ENCODE measurements at regions not wholly inside any gene's neighbourhood (a gene's known extent, or its start where the extent isn't known, plus 50 kb on each side); places are given as distances from the start of the nearest gene placed in this dataset.
A peak's percentile ranks its signal among the peaks of the same experiment; 100 is the strongest.

GRCh38 chr6:113616701-113617274 lies 240.4 kb upstream of the MARCKS start:
- POLR2A ChIA-PET = no interaction called here
- DNase-seq (no peak), ATAC-seq (no peak)
- no peaks in the 10 kb centered on the region for H3K9me3 Mint-ChIP-seq (ENCODE audit: low read depth)
- H3K4me1 Mint-ChIP-seq = no peaks in the 10 kb centered on the region
- H3K36me3 Mint-ChIP-seq (ENCODE audit: low read depth) = no peaks in the 10 kb centered on the region
- H3K27ac Mint-ChIP-seq = no peak overlapping the region
- peaks cover 12% of the 10 kb centered on the region for H3K27me3 Mint-ChIP-seq
- CTCF ChIA-PET = no interaction called here
- intact Hi-C loops (cut with DNase I, micrococcal nuclease) = no loop called here
- H3K4me3 Mint-ChIP-seq = no peak overlapping the region

- intact Hi-C loops (cut with DNase I, micrococcal nuclease) = no loop called here
- H3K36me3 Mint-ChIP-seq (ENCODE audit: low read depth) = no peaks in the 10 kb centered on the region
- ChIA-PET CTCF (interaction anchor here (1.0 to 1.3 kb wide), 2 partner anchors 14 to 37 kb away, joined by 3 read pairs; no protein-coding TSS in a partner anchor), POLR2A (no interaction called here)
- no peak overlapping the region for H3K4me3 Mint-ChIP-seq
- no peaks in the 10 kb centered on the region for H3K9me3 Mint-ChIP-seq (ENCODE audit: low read depth)
- peaks cover 5% of the 10 kb centered on the region for H3K27me3 Mint-ChIP-seq
- no peak overlapping the region for H3K27ac Mint-ChIP-seq
- H3K4me1 Mint-ChIP-seq = no peaks in the 10 kb centered on the region
- no peak for ATAC-seq
- no peak for DNase-seq
Measured at GRCh38 chr6:113619077-113619476, 238.1 kb upstream of the MARCKS start.

- CTCF ChIA-PET = interaction anchor here (0.7 kb wide), 1 partner anchor 302 kb away, joined by 3 read pairs; no protein-coding TSS in a partner anchor
- intact Hi-C loops (cut with DNase I, micrococcal nuclease) = no loop called here
- DNase-seq (no peak), ATAC-seq (no peak)
- H3K4me3 Mint-ChIP-seq = no peak overlapping the region
- H3K4me1 Mint-ChIP-seq = no peaks in the 10 kb centered on the region
- no peak overlapping the region for H3K27ac Mint-ChIP-seq
- H3K36me3 Mint-ChIP-seq (ENCODE audit: low read depth) = no peaks in the 10 kb centered on the region
- POLR2A ChIA-PET = no interaction called here
- no peaks in the 10 kb centered on the region for H3K9me3 Mint-ChIP-seq (ENCODE audit: low read depth)
- peaks cover 5% of the 10 kb centered on the region for H3K27me3 Mint-ChIP-seq
Measured at GRCh38 chr6:113620386-113620785, 236.8 kb upstream of the MARCKS start.

- ChIA-PET CTCF (no interaction called here), POLR2A (no interaction called here)
- no peak for ATAC-seq
- intact Hi-C loops (cut with DNase I, micrococcal nuclease) = no loop called here
- Mint-ChIP-seq H3K4me3 (no peak overlapping the region), H3K36me3 (ENCODE audit: low read depth) (no peaks in the 10 kb centered on the region), H3K4me1 (peaks cover 4% of the 10 kb centered on the region), H3K9me3 (ENCODE audit: low read depth) (no peaks in the 10 kb centered on the region), H3K27ac (no peak overlapping the region), H3K27me3 (peaks cover 2% of the 10 kb centered on the region)
- DNase-seq = no peak
Measured at GRCh38 chr6:113622254-113622653, 234.9 kb upstream of the MARCKS start.

- Mint-ChIP-seq H3K36me3 (ENCODE audit: low read depth) (no peaks in the 10 kb centered on the region), H3K9me3 (ENCODE audit: low read depth) (no peaks in the 10 kb centered on the region), H3K27ac (no peak overlapping the region), H3K4me3 (no peak overlapping the region), H3K4me1 (peaks cover 11% of the 10 kb centered on the region), H3K27me3 (peaks cover 4% of the 10 kb centered on the region)
- intact Hi-C loops (cut with DNase I, micrococcal nuclease) = no loop called here
- CTCF ChIA-PET = no interaction called here
- ATAC-seq (no peak), DNase-seq (no peak)
- POLR2A ChIA-PET = no interaction called here
Measured at GRCh38 chr6:113623129-113623528, 234.0 kb upstream of the MARCKS start.

- intact Hi-C loops (cut with DNase I, micrococcal nuclease) = no loop called here
- H3K27ac Mint-ChIP-seq = no peak overlapping the region
- H3K27me3 Mint-ChIP-seq = peaks cover 6% of the 10 kb centered on the region
- ATAC-seq (no peak), DNase-seq (no peak)
- H3K4me1 Mint-ChIP-seq = peaks cover 26% of the 10 kb centered on the region
- ChIA-PET CTCF (interaction anchor here (0.6 kb wide), 1 partner anchor 261 kb away, joined by 3 read pairs; no protein-coding TSS in a partner anchor), POLR2A (interaction anchor here (0.8 kb wide), 1 partner anchor 1340 kb away, joined by 3 read pairs; no protein-coding TSS in a partner anchor)
- H3K9me3 Mint-ChIP-seq (ENCODE audit: low read depth) = no peaks in the 10 kb centered on the region
- no peak overlapping the region for H3K4me3 Mint-ChIP-seq
- no peaks in the 10 kb centered on the region for H3K36me3 Mint-ChIP-seq (ENCODE audit: low read depth)
Measured at GRCh38 chr6:113625850-113626249, 231.3 kb upstream of the MARCKS start.

- DNase-seq = no peak
- ChIA-PET POLR2A (no interaction called here), CTCF (interaction anchor here (0.6 kb wide), 1 partner anchor 1539 kb away, joined by 4 read pairs; the partner anchor contains the start of genes FAM229B and TUBE1)
- Mint-ChIP-seq H3K27me3 (peaks cover 5% of the 10 kb centered on the region), H3K4me1 (peaks cover 32% of the 10 kb centered on the region), H3K9me3 (ENCODE audit: low read depth) (no peaks in the 10 kb centered on the region), H3K27ac (no peak overlapping the region), H3K36me3 (ENCODE audit: low read depth) (no peaks in the 10 kb centered on the region), H3K4me3 (no peak overlapping the region)
- ATAC-seq = no peak
- intact Hi-C loops (cut with DNase I, micrococcal nuclease) = no loop called here
Measured at GRCh38 chr6:113626475-113626874, 230.7 kb upstream of the MARCKS start.

- intact Hi-C loops (cut with DNase I, micrococcal nuclease) = no loop called here
- CTCF ChIA-PET = no interaction called here
- no peak for DNase-seq
- Mint-ChIP-seq H3K36me3 (ENCODE audit: low read depth) (no peaks in the 10 kb centered on the region), H3K27me3 (peaks cover 5% of the 10 kb centered on the region), H3K9me3 (ENCODE audit: low read depth) (no peaks in the 10 kb centered on the region), H3K4me1 (peaks cover 41% of the 10 kb centered on the region), H3K27ac (no peak overlapping the region), H3K4me3 (no peak overlapping the region)
- ATAC-seq = no peak
- POLR2A ChIA-PET = no interaction called here
Measured at GRCh38 chr6:113627480-113627879, 229.7 kb upstream of the MARCKS start.

- peaks cover 45% of the 10 kb centered on the region for H3K4me1 Mint-ChIP-seq
- DNase-seq (no peak), ATAC-seq (no peak)
- no peak overlapping the region for H3K27ac Mint-ChIP-seq
- peaks cover 8% of the 10 kb centered on the region for H3K27me3 Mint-ChIP-seq
- no peaks in the 10 kb centered on the region for H3K36me3 Mint-ChIP-seq (ENCODE audit: low read depth)
- ChIA-PET POLR2A (no interaction called here), CTCF (no interaction called here)
- intact Hi-C loops (cut with DNase I, micrococcal nuclease) = no loop called here
- no peaks in the 10 kb centered on the region for H3K9me3 Mint-ChIP-seq (ENCODE audit: low read depth)
- no peak overlapping the region for H3K4me3 Mint-ChIP-seq
Measured at GRCh38 chr6:113629256-113629655, 227.9 kb upstream of the MARCKS start.

GRCh38 chr6:113629975-113630737 lies 227.0 kb upstream of the MARCKS start:
- ChIA-PET POLR2A (no interaction called here), CTCF (no interaction called here)
- intact Hi-C loops (cut with DNase I, micrococcal nuclease) = loop anchor here (2.0 to 10.0 kb wide), 4 partner anchors 177 to 1345 kb away; partner anchors contain the start of gene MARCKS (in 2 of the 2)
- DNase-seq (no peak), ATAC-seq (no peak)
- H3K27ac Mint-ChIP-seq = no peak overlapping the region
- peaks cover 13% of the 10 kb centered on the region for H3K27me3 Mint-ChIP-seq
- peaks cover 54% of the 10 kb centered on the region for H3K4me1 Mint-ChIP-seq
- no peak overlapping the region for H3K4me3 Mint-ChIP-seq
- H3K9me3 Mint-ChIP-seq (ENCODE audit: low read depth) = no peaks in the 10 kb centered on the region
- H3K36me3 Mint-ChIP-seq (ENCODE audit: low read depth) = no peaks in the 10 kb centered on the region

- intact Hi-C loops (cut with DNase I, micrococcal nuclease) = loop anchor here (2.0 to 10.0 kb wide), 4 partner anchors 176 to 1346 kb away; partner anchors contain the start of gene MARCKS (in 2 of the 2)
- Mint-ChIP-seq H3K4me1 (peaks cover 53% of the 10 kb centered on the region), H3K4me3 (peak overlapping the region; percentile 49), H3K9me3 (ENCODE audit: low read depth) (no peaks in the 10 kb centered on the region), H3K27ac (peak overlapping the region; percentile 61), H3K36me3 (ENCODE audit: low read depth) (no peaks in the 10 kb centered on the region), H3K27me3 (peaks cover 15% of the 10 kb centered on the region)
- ATAC-seq (peak; percentile 77), DNase-seq (peak; percentile 60)
- CTCF ChIA-PET = no interaction called here
- POLR2A ChIA-PET = no interaction called here
Measured at GRCh38 chr6:113630738-113631535, 226.2 kb upstream of the MARCKS start.

All from activated CD4-positive, alpha-beta T cell treated with anti-CD3 and anti-CD28 coated beads for 36 hours (primary cell).